NCI-H345 (cell line): ENCODE measurements at regions not wholly inside any gene's neighbourhood (a gene's known extent, or its start where the extent isn't known, plus 50 kb on each side); places are given as distances from the start of the nearest gene placed in this dataset.

Experiments used
- DNase-seq: peaks from one replicate; lab custom pipeline; 2025; lab: John Stamatoyannopoulos, UW

DNA sequence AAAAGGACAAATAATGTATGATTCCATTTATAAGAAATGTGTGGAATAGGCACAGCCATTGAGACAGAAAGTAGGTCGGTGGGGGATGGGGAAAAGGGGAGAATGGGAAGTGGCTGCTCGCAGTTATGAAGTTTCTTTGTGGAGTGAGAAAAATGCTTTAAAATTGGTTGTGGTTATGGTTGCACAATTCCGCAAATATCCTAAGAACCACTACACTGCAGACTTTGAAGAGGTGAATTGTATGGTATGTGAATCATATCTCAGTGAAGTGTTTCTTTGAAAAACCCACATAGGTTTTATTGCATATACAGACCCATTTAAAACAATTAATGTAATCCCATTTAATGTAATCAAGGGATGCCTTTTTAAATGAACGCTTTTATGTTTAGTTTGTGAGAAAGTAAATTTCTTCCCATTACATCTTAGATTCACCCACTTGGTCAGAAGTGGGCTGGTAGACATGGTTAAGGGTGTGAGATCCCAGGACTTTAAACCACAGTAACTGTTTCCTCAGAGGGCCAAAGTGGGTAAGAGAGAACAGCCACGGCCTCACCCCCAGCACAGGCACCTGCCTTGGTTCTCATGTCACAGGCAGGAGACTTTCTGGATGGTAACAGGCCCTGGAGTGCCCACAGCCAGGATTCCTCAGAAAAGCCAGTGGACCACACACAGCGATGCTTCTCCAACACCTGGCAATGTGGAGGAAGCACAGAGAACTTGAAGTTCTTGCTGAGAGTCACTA lies 119.3 kb upstream of the GJB6 start:
- DNase-seq = no peak

GRCh38 chr13:20350819-20351218 lies 118.7 kb upstream of the GJB6 start:
- no peak for DNase-seq

GRCh38 chr13:20350382-20350763 lies 118.3 kb upstream of the GJB6 start:
- no peak for DNase-seq

DNA sequence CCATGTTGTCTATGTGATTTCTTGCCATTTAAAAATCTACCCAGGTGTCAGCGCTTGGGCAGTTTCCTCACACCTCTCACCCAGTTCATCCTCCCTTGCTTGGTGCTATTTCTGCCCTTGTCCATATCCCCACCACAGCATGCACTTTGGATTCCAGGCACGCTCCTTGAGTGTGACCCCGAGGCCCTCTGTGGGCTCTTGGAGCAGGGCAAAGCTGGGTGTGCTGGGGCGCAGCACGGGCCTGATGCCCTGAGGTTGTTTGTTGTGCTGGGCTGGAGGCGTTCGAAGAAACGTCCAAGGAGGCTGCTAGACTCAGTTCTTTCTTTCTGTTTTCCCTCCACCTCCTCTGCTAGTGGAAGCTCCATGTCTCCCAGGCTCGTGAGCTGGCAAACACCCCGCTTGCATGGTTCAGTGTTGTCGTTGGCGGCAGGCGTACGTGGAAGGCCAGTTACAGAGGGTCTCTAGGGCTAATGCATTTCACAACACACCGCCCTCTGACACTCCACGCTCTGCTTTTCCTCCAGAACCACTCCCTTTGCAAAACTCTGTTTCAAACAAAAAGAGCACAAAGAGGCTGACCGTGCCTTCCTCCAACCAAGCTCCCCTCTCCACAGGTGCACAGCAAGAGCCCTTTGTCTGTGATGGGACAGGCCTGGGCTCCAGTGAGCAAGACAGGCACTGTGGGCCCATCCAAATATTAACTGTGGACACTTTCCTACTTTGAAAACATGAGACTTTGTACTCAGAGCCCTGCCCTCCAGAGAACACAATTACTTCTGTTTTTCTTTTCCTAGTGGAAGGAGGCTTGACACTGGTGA lies 117.7 kb upstream of the GJB6 start:
- DNase-seq = no peak

DNA sequence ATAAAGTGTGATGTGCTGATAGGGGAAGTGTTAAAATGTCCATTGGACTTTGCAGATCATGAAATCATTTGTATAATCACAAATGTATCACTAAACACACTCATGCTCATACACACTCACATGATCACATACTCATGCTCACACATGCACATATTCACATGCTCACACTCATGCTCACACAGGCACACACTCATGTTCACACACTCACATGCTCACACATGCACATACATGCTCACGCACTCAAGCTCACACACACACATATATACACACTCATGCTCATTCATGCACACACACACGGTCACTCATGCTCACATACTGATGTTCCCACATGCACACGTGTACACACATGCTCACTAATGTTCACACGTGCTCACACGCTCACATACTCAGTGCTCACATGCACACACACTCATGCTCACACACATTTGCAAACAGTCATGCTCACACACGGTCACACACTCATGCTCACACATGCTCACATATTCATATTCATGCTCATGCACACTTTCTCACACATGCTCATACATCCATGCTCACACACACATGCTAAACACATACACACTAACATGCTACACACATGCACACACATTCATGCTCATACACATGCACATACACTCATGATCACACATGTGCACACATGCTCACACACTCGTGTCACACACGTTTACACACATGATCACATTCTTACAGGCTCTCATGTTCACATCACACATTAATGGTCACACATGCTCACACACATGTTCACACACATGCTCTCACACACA lies 116.7 kb upstream of the GJB6 start:
- no peak for DNase-seq

DNA sequence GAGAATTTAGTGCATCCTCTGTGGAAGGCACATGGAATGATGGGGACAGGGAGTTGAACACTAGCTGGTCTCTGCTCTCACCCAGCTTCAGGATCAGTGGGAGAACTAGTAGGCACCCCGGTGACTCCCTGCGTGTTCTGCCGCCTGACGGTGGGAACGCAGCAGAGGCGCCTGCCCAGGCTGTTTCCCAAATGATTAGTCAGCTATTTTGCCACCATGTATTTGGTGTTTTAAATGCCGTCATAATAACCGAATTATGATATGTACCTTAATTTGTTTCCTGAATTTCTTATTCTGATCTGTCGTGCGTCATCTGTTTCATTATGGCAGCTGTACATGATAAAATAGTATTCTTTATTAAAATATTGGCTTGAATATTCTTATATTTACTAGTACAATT lies 115.9 kb upstream of the GJB6 start:
- no peak for DNase-seq

GRCh38 chr13:20344836-20345490 lies 112.8 kb upstream of the GJB6 start:
- DNase-seq = no peak

GRCh38 chr13:20342311-20342710 lies 110.2 kb upstream of the GJB6 start:
- DNase-seq = no peak

- DNase-seq = no peak
Observed at GRCh38 chr13:20340759-20341171, 108.6 kb upstream of the GJB6 start.

DNA sequence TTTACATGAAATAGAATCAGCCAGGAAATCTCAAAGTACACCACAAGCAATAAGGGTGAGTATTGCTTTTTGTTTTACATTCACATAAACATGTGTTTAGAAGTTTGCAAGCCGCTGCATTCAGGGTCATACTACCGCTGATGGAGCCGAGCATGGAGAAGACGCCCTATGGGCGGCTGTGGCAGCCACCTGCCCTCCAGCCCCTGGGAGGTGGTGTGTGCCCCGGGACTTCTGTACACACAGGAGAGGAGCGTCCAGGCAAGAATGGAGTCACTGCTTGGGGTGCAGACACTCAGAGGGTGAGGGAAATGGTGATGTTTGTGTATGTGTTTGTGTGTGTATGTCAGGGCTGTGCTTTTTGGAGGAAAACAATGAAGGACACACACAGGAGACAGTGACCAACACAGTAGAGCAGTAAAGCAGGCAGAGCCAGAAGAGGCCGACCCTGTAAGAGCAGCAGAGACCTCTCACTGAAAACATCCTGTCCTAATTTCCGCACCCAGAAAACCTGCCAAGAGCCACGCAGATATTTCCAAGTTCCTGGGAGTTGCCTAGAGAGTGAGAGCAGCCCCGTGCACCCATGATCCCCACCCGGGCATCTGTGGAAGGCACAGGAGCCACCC lies 108.1 kb upstream of the GJB6 start:
- DNase-seq = no peak

- DNase-seq = no peak
Observed at GRCh38 chr13:20337884-20338551, 105.9 kb upstream of the GJB6 start.

DNA sequence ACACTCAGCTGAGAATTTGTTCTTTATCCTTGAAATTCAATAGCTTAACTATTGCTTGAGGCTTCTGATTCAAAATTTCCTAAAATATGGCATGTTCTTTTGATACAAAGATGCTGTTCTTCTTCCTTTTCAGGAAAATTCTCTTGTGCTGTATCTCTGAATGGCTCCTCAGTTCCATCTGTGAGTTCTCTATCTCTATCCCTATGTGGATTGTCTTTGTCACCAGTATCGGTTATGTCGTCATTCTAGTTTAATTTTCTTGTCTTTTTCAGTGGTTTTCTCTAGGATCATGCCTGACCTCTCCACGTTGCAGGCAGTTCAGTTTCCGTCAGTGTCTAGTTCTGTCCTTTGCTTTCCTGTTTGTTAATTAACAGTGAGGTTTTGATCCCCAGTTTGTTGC lies 104.6 kb upstream of the GJB6 start:
- no peak for DNase-seq

GRCh38 chr13:20334309-20334708 lies 102.2 kb upstream of the GJB6 start:
- no peak for DNase-seq

GRCh38 chr13:20332361-20333096 lies 100.4 kb upstream of the GJB6 start:
- no peak for DNase-seq

- no peak for DNase-seq
Observed at GRCh38 chr13:20331949-20332348, 99.8 kb upstream of the GJB6 start.

GRCh38 chr13:20331419-20331818 lies 99.3 kb upstream of the GJB6 start:
- DNase-seq = no peak

DNA sequence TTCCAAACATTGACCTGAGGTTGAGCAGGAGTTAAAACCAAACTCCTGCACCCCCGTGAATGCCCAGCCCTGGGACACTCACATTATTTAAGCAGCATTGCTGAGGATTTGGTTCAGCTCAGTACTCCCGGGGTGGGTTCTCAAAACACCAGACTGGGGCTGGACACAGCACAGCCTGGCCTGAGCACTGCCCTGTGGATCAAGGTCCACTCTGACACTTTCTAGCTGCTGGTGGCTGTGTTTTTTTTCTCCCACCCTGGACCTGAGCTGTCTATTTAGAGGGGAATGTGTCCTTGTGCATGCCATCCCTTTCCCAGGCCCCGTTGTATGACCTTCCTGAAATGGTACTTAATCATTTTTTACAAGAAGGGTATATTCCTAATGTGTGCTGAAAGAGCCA lies 94.7 kb upstream of the GJB6 start:
- no peak for DNase-seq

DNA sequence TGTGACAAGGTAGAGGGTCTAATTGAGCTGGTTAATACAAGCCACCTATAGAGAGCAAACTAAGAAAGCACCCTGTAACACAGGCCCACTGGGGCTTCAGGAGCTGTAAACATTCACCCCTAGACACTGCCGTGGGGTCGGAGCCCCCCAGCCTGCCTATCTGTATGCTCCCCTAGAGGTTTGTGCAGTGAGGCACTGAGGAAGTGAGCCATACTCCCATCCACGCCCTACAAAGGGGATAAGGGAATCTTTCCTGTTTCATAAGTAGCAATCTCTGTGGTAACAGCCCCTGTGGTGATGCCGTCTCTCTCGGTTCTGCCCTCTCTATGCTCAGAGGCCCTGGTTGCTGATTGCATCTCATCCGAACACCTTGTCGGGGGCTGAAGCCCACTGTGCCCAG lies 94.2 kb upstream of the GJB6 start:
- DNase-seq = no peak

DNA sequence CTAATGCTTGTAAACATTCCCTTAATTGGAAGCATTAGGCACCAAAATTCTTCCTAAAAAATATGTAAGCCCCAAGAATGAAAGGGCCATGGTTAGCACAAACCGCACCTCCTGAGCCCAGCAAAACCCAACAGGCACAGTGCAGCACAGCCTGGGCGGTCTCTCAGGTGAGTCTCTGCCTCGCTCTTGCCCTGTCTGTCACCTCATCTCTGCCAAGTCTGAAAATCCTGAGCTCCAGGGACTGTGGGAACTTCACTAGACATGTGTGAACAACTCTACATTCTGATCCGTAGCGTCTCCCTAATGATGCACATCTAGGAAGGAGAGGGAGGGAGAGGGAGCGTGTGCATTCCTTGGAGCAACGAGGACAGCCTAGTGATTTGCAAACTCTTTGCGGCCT lies 88.8 kb upstream of the GJB6 start:
- DNase-seq = no peak

GRCh38 chr13:20313896-20314295 lies 81.8 kb upstream of the GJB6 start:
- no peak for DNase-seq

DNA sequence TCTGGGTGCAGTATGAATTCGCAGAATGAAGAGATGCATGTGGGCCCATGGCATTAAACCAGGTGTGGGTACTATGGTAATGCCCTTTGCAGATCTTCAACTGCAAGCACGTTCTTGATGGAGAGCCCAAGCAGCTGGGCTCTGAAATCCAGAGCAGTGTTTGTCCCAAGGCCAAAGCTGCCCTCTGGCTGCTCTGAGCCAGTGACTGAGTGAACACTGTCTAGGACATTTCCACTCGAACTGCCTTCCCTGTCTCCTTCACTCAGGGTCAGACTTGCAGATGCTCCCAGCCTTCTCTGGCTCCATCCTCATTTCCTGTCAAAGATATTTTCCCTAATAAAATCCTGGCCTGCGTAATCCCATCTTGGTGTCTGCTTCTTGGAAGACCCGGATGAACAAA lies 80.2 kb upstream of the GJB6 start:
- DNase-seq = no peak
